ENCODE measurements at regions not wholly inside any gene's neighbourhood (a gene's known extent, or its start where the extent isn't known, plus 50 kb on each side); places are given as distances from the start of the nearest gene placed in this dataset.

DNA sequence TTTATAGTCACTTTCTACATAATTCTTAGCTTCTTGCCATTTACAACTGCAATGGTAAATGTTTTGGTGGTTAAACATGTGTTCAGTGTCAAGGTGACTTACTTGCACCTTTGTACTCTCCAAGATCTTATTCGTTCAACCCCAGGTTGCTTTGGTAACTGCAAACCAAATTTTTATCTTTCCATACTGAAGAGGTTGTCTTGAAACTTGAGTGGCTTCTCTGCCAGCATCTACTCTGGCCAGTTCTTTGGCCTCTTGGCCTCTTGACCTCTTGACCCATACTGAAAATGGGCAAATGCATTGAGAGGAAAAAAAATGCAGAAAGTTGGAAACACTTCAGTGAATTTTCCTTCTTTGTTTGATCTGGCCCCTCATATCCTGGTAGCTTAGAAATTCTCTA is 88.0 kb upstream of the LRRC7 start:
- TF ChIP-seq CTCF (conservative IDR thresholded peaks at IDR 0.05; ENCODE audit: low read depth, low read length): no peak
- H3K9ac ChIP-seq: no peak overlapping the region
- no peaks in the 10 kb centered on the region for H3K79me2 ChIP-seq (ENCODE audit: insufficient read depth, low read depth)
- H3K4me2 ChIP-seq: no peak overlapping the region
- no peaks in the 10 kb centered on the region for H3K36me3 ChIP-seq (ENCODE audit: insufficient read depth)
- H3K27me3 ChIP-seq (ENCODE audit: insufficient read depth, low read depth): no peaks in the 10 kb centered on the region
- no peak overlapping the region for H3K27ac ChIP-seq
- no peaks in the 10 kb centered on the region for H4K20me1 ChIP-seq (ENCODE audit: insufficient read depth)
- H3K4me1 ChIP-seq (ENCODE audit: low read depth, poor library complexity, severe bottlenecking): no peaks in the 10 kb centered on the region
- no peak overlapping the region for H3K4me3 ChIP-seq (IDR thresholded peaks at IDR 0.05; ENCODE audit: insufficient read depth, low read depth, low read length)
- no peak overlapping the region for H2AFZ ChIP-seq (ENCODE audit: low read depth)

DNA sequence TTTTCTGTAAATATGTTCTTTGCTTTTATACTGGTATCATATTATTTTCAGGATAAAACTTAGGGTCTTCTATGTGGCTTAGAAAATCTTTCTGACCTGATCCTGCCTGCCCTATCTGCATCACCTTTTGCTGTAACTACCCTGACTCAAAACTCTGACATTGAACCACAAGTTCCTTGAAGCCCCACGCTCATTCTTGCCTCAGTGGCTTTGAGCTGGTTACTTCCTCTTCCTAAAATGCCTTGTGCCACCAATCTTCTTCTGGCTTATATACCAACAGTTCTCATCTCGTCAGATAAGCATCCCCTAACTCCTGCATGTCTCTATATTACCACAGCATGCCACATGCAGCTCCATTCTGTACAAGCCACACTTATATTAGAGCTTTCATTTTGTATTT is 84.5 kb upstream of the LRRC7 start:
- Histone ChIP-seq H3K4me2 (no peak overlapping the region), H2AFZ (ENCODE audit: low read depth) (no peak overlapping the region), H3K4me1 (ENCODE audit: low read depth, poor library complexity, severe bottlenecking) (no peaks in the 10 kb centered on the region), H4K20me1 (ENCODE audit: insufficient read depth) (no peaks in the 10 kb centered on the region), H3K4me3 (IDR thresholded peaks at IDR 0.05; ENCODE audit: insufficient read depth, low read depth, low read length) (no peak overlapping the region), H3K27ac (no peak overlapping the region), H3K79me2 (ENCODE audit: insufficient read depth, low read depth) (no peaks in the 10 kb centered on the region), H3K36me3 (ENCODE audit: insufficient read depth) (no peaks in the 10 kb centered on the region), H3K9ac (no peak overlapping the region), H3K27me3 (ENCODE audit: insufficient read depth, low read depth) (no peaks in the 10 kb centered on the region)
- no peak for TF ChIP-seq CTCF (conservative IDR thresholded peaks at IDR 0.05; ENCODE audit: low read depth, low read length)

DNA sequence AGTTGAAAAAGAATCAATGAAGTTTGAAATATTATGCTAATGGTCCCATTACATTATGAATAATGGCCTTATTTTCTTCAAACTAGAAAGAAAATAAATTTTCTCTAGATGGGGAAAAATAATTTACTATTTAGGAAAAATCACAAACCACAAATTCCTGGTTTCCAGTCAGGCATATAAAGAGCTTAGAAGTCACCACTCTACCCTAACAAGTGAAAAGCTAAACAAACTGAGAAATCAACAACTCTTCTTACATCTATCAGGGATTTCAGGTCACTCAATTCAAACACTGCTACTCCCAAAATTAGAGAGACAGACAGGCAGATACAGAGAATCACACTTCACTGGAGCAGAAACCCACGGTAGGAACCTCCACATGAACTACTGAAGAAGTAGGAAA is 82.1 kb upstream of the LRRC7 start:
- Histone ChIP-seq H3K79me2 (ENCODE audit: insufficient read depth, low read depth) (no peaks in the 10 kb centered on the region), H3K27me3 (ENCODE audit: insufficient read depth, low read depth) (no peaks in the 10 kb centered on the region), H3K36me3 (ENCODE audit: insufficient read depth) (no peaks in the 10 kb centered on the region), H2AFZ (ENCODE audit: low read depth) (no peak overlapping the region), H3K4me2 (no peak overlapping the region), H3K4me3 (IDR thresholded peaks at IDR 0.05; ENCODE audit: insufficient read depth, low read depth, low read length) (no peak overlapping the region), H3K4me1 (ENCODE audit: low read depth, poor library complexity, severe bottlenecking) (no peaks in the 10 kb centered on the region), H4K20me1 (ENCODE audit: insufficient read depth) (no peaks in the 10 kb centered on the region), H3K9ac (no peak overlapping the region), H3K27ac (no peak overlapping the region)
- TF ChIP-seq CTCF (conservative IDR thresholded peaks at IDR 0.05; ENCODE audit: low read depth, low read length): no peak

DNA sequence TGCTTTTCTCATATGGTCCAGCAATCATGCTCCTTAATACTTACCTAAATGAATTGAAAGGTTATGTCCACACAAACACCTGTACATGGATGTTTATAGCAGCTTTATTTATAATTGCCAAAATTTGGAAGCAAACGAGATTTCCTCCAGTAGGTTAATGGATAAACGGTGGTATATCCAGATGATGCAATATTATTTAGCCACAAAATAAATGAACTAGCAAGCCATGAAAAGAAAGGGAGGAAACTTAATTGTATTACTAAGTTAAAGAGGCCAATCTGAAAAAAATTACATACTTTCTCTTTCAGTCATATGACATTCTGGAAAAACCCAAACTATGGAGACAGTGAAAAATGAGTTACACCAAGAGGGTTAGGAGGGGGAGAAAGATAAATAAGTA is 76.3 kb upstream of the LRRC7 start:
- Histone ChIP-seq H4K20me1 (ENCODE audit: insufficient read depth) (no peaks in the 10 kb centered on the region), H3K4me3 (IDR thresholded peaks at IDR 0.05; ENCODE audit: insufficient read depth, low read depth, low read length) (no peak overlapping the region), H3K4me2 (no peak overlapping the region), H3K4me1 (ENCODE audit: low read depth, poor library complexity, severe bottlenecking) (no peaks in the 10 kb centered on the region), H3K27ac (no peak overlapping the region), H3K79me2 (ENCODE audit: insufficient read depth, low read depth) (no peaks in the 10 kb centered on the region), H3K36me3 (ENCODE audit: insufficient read depth) (no peaks in the 10 kb centered on the region), H3K9ac (no peak overlapping the region), H2AFZ (ENCODE audit: low read depth) (no peak overlapping the region), H3K27me3 (ENCODE audit: insufficient read depth, low read depth) (no peaks in the 10 kb centered on the region)
- TF ChIP-seq CTCF (conservative IDR thresholded peaks at IDR 0.05; ENCODE audit: low read depth, low read length): no peak

DNA sequence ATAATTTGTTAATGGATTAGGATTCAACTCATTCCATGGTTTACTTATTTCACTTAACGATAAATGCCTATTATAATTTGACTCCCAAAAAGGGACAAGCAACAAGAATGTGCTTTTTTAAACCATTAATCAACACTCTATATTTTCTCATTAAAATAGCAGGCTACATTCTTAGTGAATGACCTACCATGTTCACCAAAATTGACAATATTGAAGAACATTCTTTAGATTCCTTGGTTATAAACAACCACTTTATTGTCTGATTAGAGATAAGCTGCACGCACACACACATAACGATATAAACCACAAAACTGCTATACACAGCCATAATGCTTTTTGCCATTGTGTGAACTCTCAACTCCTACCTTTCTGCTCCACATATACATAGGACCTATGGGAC is 75.4 kb upstream of the LRRC7 start:
- Histone ChIP-seq H3K36me3 (ENCODE audit: insufficient read depth) (no peaks in the 10 kb centered on the region), H3K27ac (no peak overlapping the region), H3K79me2 (ENCODE audit: insufficient read depth, low read depth) (no peaks in the 10 kb centered on the region), H3K9ac (no peak overlapping the region), H2AFZ (ENCODE audit: low read depth) (no peak overlapping the region), H3K4me3 (IDR thresholded peaks at IDR 0.05; ENCODE audit: insufficient read depth, low read depth, low read length) (no peak overlapping the region), H3K4me1 (ENCODE audit: low read depth, poor library complexity, severe bottlenecking) (no peaks in the 10 kb centered on the region), H3K27me3 (ENCODE audit: insufficient read depth, low read depth) (no peaks in the 10 kb centered on the region), H4K20me1 (ENCODE audit: insufficient read depth) (no peaks in the 10 kb centered on the region), H3K4me2 (no peak overlapping the region)
- TF ChIP-seq CTCF (conservative IDR thresholded peaks at IDR 0.05; ENCODE audit: low read depth, low read length): no peak
